B cell (primary cell): ENCODE measurements at regions not wholly inside any gene's neighbourhood (a gene's known extent, or its start where the extent isn't known, plus 50 kb on each side); places are given as distances from the start of the nearest gene placed in this dataset.

Source experiments
- ATAC-seq: fragments of 200-7000 bp; cut with Tn5 transposase; one replicate; pipeline ENCODE4 v1.10.0; 2021; ENCODE audit warnings: low read depth, mild to moderate bottlenecking, moderate number of reproducible peaks, moderate library complexity
- CTCF ChIA-PET: fragments of 350-600 bp; sonication (Branson Sonifier 250); formaldehyde crosslinking; loops from one replicate; lab custom pipeline; 2021; ENCODE audit warnings: antibody characterized with exemption, inconsistent platforms; lab: Charles Lee
- POLR2A ChIA-PET: fragments of 350-600 bp; sonication (Branson Sonifier 250); formaldehyde crosslinking; loops from one replicate; lab custom pipeline; 2021; ENCODE audit warnings: antibody characterized with exemption; lab: Charles Lee
- DNase-seq: peaks from one replicate; pipeline ENCODE4 v3.0.0; 2013
- H2AFZ ChIP-seq: 2 replicates; pipeline ENCODE4 v1.6.1; 2012; ENCODE audit warnings: mild to moderate bottlenecking, low read depth, low read length; ENCODE audit not compliant: insufficient read depth, poor library complexity, severe bottlenecking
- H3K27ac ChIP-seq, 2 donors: 1 replicate in 1 of 2; 2 replicates in 1 of 2; pipeline ENCODE4 v1.5.1; 2012 to 2013; ENCODE audit warnings: low read length in 2 of 2, mild to moderate bottlenecking in 2 of 2, moderate library complexity in 1 of 2
- H3K27me3 ChIP-seq, 4 experiments: fragments of 200-600 bp in 1 of 4; sonication (generic) in 1 of 4; replicated peaks in 1 of 4; 1 replicate in 2 of 4; 2 replicates in 2 of 4; pipeline versions ENCODE4 v1.6.1 to v1.7.0; 2013 to 2016; ENCODE audit warnings: low read length in 3 of 4, mild to moderate bottlenecking in 2 of 4, mixed read lengths in 1 of 4, moderate library complexity in 1 of 4; ENCODE audit not compliant: insufficient read depth in 4 of 4, control insufficient read depth in 3 of 4; ENCODE audit errors: control extremely low read depth in 1 of 4
- H3K36me3 ChIP-seq, 2 experiments: replicated peaks in 1 of 2; 1 replicate in 1 of 2; 2 replicates in 1 of 2; pipeline versions ENCODE4 v1.6.1 to v1.7.1; 2013; ENCODE audit warnings: low read length in 1 of 2; ENCODE audit not compliant: insufficient read depth in 2 of 2, control insufficient read depth in 1 of 2; ENCODE audit errors: control extremely low read depth in 1 of 2, extremely low read depth in 1 of 2
- H3K4me1 ChIP-seq, 2 donors: fragments of 200-600 bp in 1 of 2; sonication (generic) in 1 of 2; 1 replicate in 1 of 2; 2 replicates in 1 of 2; pipeline versions ENCODE4 v1.5.1 to v1.6.1; 2013 to 2017; ENCODE audit warnings: low read length in 2 of 2; ENCODE audit not compliant: control insufficient read depth in 2 of 2, insufficient read depth in 2 of 2
- H3K4me2 ChIP-seq: replicated peaks from 2 replicates; pipeline ENCODE3; 2012; ENCODE audit warnings: mild to moderate bottlenecking, low read depth, low read length; ENCODE audit not compliant: poor library complexity, severe bottlenecking
- H3K4me3 ChIP-seq, 5 experiments: fragments of 200-600 bp in 1 of 5; sonication (generic) in 1 of 5; 1 replicate in 3 of 5; 2 replicates in 2 of 5; pipeline versions ENCODE4 v1.5.1 to v1.7.0; 2011 to 2016; ENCODE audit warnings: low read length in 4 of 5, mild to moderate bottlenecking in 4 of 5, low read depth in 2 of 5, control low read depth in 1 of 5, moderate library complexity in 1 of 5; ENCODE audit not compliant: insufficient read depth in 1 of 5; ENCODE audit errors: control extremely low read depth in 1 of 5, extremely low read depth in 1 of 5
- H3K79me2 ChIP-seq: fragments of 200-600 bp; sonication (generic); one replicate; pipeline ENCODE4 v1.6.0; 2016; ENCODE audit warnings: low read length; ENCODE audit not compliant: control insufficient read depth, insufficient read depth
- H3K9ac ChIP-seq: fragments of 200-600 bp; sonication (generic); 2 replicates; pipeline ENCODE4 v1.6.1; 2017; ENCODE audit warnings: mild to moderate bottlenecking, low read length, moderate library complexity
- H3K9me3 ChIP-seq, 3 donors: one replicate each; pipeline versions ENCODE4 v1.6.1 to v1.7.1; 2013; ENCODE audit warnings: low read length in 2 of 3; ENCODE audit not compliant: control insufficient read depth in 2 of 3, insufficient read depth in 1 of 3; ENCODE audit errors: control extremely low read depth in 1 of 3
- H4K20me1 ChIP-seq: 2 replicates; pipeline ENCODE4 v1.6.0; 2012; ENCODE audit warnings: mild to moderate bottlenecking, low read length; ENCODE audit not compliant: insufficient read depth, control insufficient read depth, poor library complexity, severe bottlenecking
- H3K27ac Mint-ChIP-seq: one replicate; pipeline ENCODE4 v1.8.0; 2021; ENCODE audit warnings: mixed read lengths
- H3K27me3 Mint-ChIP-seq: one replicate; pipeline ENCODE4 v1.8.0; 2021; ENCODE audit warnings: mixed read lengths
- H3K4me1 Mint-ChIP-seq: one replicate; pipeline ENCODE4 v1.8.0; 2021; ENCODE audit warnings: mixed read lengths
- H3K4me3 Mint-ChIP-seq: one replicate; pipeline ENCODE4 v1.8.0; 2021; ENCODE audit warnings: mixed read lengths
- H3K9me3 Mint-ChIP-seq: one replicate; pipeline ENCODE4 v1.8.0; 2022; ENCODE audit warnings: mixed read lengths; ENCODE audit not compliant: insufficient read depth
- EZH2 ChIP-seq: IDR thresholded peaks from 2 replicates; pipeline ENCODE4 v1.6.1; 2012; ENCODE audit warnings: borderline replicate concordance, low read depth, mild to moderate bottlenecking, moderate library complexity, low read length; ENCODE audit not compliant: insufficient read depth, poor library complexity, severe bottlenecking
- WGBS: methylation state at CpG from one replicate; pipeline ENCODE4 v1.1.5; 2013; ENCODE audit warnings: missing lambda C conversion rate; ENCODE audit not compliant: insufficient coverage; 5-methylcytosine and 5-hydroxymethylcytosine counted together
- intact Hi-C: fragments of 100-400 bp; cut with micrococcal nuclease; formaldehyde crosslinking; loops from one replicate; pipeline ENCODE4 v1.10.0; 2022
- TF ChIP-seq, protein P1 (sequence below): fragments of 200-600 bp; IDR thresholded peaks from one replicate; pipeline ENCODE4 v1.8.0; 2022; ENCODE audit warnings: antibody characterized with exemption, mild to moderate bottlenecking

DNA sequence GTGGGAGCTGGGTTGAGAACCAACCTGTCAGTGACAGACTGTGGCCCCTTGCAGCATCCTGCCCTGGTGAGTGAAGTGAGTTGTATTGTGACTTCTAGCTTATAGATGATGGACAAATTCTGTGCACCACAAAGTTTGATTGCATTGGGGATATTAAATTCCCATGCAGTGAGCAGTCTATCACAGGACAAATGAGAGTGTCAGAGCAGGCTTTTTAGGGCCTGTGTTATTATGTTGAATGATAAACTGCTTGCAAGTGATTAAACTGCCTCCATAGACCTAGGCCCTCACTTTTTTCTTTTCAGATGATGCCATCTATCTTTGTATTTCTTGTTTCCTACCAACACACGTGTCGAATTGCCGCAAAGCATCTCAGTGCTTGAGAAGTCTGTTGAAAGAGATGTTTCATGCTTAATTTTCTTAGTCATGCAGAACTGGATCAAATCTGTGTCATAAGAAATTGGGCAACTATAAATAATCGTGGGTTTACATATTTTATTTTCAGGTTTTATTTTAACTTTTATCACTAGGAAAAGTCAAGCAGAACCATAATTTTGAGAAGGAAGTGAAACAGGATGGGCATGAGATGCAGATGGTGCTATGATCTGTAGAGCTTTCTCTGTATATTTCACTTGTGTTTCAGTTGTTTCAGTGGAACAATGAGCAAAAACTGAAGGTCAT, 199.2 kb downstream of the S1PR1 start:
- peak overlapping the region; percentile 21 for H3K9ac ChIP-seq
- H2AFZ ChIP-seq: no peak overlapping the region
- Mint-ChIP-seq H3K9me3 (no peaks in the 10 kb centered on the region), H3K27ac (peak overlapping the region; percentile 76), H3K27me3 (no peaks in the 10 kb centered on the region), H3K4me3 (peak overlapping the region; percentile 40), H3K4me1 (peaks cover 30% of the 10 kb centered on the region)
- ATAC-seq: peak; percentile 82
- no CpG with 5 or more reads among the region's 4 CpGs for WGBS
- H3K27ac ChIP-seq: peak overlapping the region; percentile 65 to 71
- no peaks in the 10 kb centered on the region for H3K79me2 ChIP-seq
- H3K4me3 ChIP-seq: no peak overlapping the region
- H3K4me2 ChIP-seq: peak overlapping the region; percentile 52
- no peaks in the 10 kb centered on the region for H3K36me3 ChIP-seq
- peaks cover 0 to 4% (median 0%) of the 10 kb centered on the region in 3 donors for H3K9me3 ChIP-seq
- no peaks in the 10 kb centered on the region for H3K27me3 ChIP-seq
- TF ChIP-seq, protein P1, sequence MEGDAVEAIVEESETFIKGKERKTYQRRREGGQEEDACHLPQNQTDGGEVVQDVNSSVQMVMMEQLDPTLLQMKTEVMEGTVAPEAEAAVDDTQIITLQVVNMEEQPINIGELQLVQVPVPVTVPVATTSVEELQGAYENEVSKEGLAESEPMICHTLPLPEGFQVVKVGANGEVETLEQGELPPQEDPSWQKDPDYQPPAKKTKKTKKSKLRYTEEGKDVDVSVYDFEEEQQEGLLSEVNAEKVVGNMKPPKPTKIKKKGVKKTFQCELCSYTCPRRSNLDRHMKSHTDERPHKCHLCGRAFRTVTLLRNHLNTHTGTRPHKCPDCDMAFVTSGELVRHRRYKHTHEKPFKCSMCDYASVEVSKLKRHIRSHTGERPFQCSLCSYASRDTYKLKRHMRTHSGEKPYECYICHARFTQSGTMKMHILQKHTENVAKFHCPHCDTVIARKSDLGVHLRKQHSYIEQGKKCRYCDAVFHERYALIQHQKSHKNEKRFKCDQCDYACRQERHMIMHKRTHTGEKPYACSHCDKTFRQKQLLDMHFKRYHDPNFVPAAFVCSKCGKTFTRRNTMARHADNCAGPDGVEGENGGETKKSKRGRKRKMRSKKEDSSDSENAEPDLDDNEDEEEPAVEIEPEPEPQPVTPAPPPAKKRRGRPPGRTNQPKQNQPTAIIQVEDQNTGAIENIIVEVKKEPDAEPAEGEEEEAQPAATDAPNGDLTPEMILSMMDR: no peak
- TF ChIP-seq EZH2: no peak
- DNase-seq: peak; percentile 70
- ChIA-PET CTCF (interaction anchor here (0.6 to 4.2 kb wide), 9 partner anchors 17 to 148 kb away, joined by 3 to 60 read pairs (median 4); no protein-coding TSS in a partner anchor), POLR2A (interaction anchor here (0.6 to 0.7 kb wide), 2 partner anchors 198 to 238 kb away, joined by 3 to 5 read pairs; no protein-coding TSS in a partner anchor)
- no peaks in the 10 kb centered on the region for H4K20me1 ChIP-seq
- intact Hi-C loops: no loop called here
- H3K4me1 ChIP-seq: peaks cover 33 to 34% of the 10 kb centered on the region in 2 donors

DNA sequence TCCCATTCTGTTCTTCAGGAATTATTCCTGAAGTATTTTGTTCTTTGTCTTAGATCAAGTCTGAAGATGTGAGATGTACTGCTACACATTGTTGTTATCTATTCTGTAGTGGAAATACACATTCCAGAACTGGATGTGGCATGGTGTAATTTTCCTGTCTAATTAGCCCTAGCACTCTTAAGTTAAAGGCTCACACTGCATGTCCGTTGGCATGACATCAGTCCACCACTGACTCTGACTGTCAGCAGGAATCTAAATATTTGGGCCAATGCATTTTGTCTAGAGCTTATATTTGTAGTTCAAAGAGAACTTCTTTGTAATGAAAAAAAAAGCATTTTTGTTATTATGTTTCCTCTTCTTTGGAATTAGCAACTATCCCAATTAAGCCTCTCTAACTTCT, 201.0 kb downstream of the S1PR1 start:
- POLR2A ChIA-PET: interaction anchor here (1.0 kb wide), 1 partner anchor 129 kb away, joined by 5 read pairs; no protein-coding TSS in a partner anchor
- H3K4me1 ChIP-seq: peaks cover 33 to 34% of the 10 kb centered on the region in 2 donors

More for the DNA sequence above, 201.0 kb downstream of the S1PR1 start:
- no peak for TF ChIP-seq EZH2
- TF ChIP-seq, protein P1: no peak
- H3K4me1 Mint-ChIP-seq: peaks cover 27% of the 10 kb centered on the region
- H3K4me3 ChIP-seq: no peak overlapping the region
- no peaks in the 10 kb centered on the region for H3K9me3 Mint-ChIP-seq
- H3K4me3 Mint-ChIP-seq: no peak overlapping the region
- H3K79me2 ChIP-seq: no peaks in the 10 kb centered on the region
- CTCF ChIA-PET: interaction anchor here (0.8 to 4.2 kb wide), 13 partner anchors 8 to 517 kb away, joined by 3 to 60 read pairs (median 6); no protein-coding TSS in a partner anchor
- H3K4me2 ChIP-seq: no peak overlapping the region
- H3K36me3 ChIP-seq: no peaks in the 10 kb centered on the region
- no peaks in the 10 kb centered on the region for H3K27me3 ChIP-seq
- no CpG with 5 or more reads among the region's 1 CpG for WGBS
- peaks cover 0 to 4% (median 0%) of the 10 kb centered on the region in 3 donors for H3K9me3 ChIP-seq
- no peaks in the 10 kb centered on the region for H4K20me1 ChIP-seq
- H3K27me3 Mint-ChIP-seq: no peaks in the 10 kb centered on the region
- ATAC-seq (no peak), DNase-seq (no peak)
- no peak overlapping the region for H2AFZ ChIP-seq
- no peak overlapping the region for H3K9ac ChIP-seq
- intact Hi-C loops: loop anchor here (1.0 kb wide), 3 partner anchors 80 to 516 kb away; no protein-coding TSS in a partner anchor
- H3K27ac ChIP-seq: peak overlapping the region in 1 of 2 donors; percentile 29
- H3K27ac Mint-ChIP-seq: no peak overlapping the region
